ENCODE measurements at regions not wholly inside any gene's neighbourhood (a gene's known extent, or its start where the extent isn't known, plus 50 kb on each side); places are given as distances from the start of the nearest gene placed in this dataset.

GRCh38 chr4:184897895-184898294, 72.1 kb upstream of the ACSL1 start:
- no peaks in the 10 kb centered on the region for H3K27me3 ChIP-seq (ENCODE audit: control insufficient read depth, insufficient read depth, low read length)
- no peak overlapping the region for H3K4me3 Mint-ChIP-seq
- H3K36me3 Mint-ChIP-seq: no peaks in the 10 kb centered on the region
- ATAC-seq (no peak), DNase-seq (no peak)
- no peak for TF ChIP-seq CTCF (IDR thresholded peaks at IDR 0.05)
- 67% methylated on average over 7 of the region's 7 CpGs for WGBS (ENCODE audit: insufficient coverage)
- no peak overlapping the region for H3K27ac ChIP-seq (ENCODE audit: low read length)
- H3K4me1 Mint-ChIP-seq: no peaks in the 10 kb centered on the region
- intact Hi-C loops (cut with micrococcal nuclease): no loop called here
- no peaks in the 10 kb centered on the region for H3K9me3 ChIP-seq (ENCODE audit: control insufficient read depth, insufficient read depth, low read length)
- no peaks in the 10 kb centered on the region for H3K36me3 ChIP-seq (ENCODE audit: control insufficient read depth, insufficient read depth, low read length)
- no peaks in the 10 kb centered on the region for H3K9me3 Mint-ChIP-seq
- H3K27me3 Mint-ChIP-seq (ENCODE audit: low read depth in 2 of 2): peaks cover 22 to 23% of the 10 kb centered on the region in 2 donors
- no peak overlapping the region for H3K4me3 ChIP-seq (ENCODE audit: low read length)
- H3K4me1 ChIP-seq (ENCODE audit: control insufficient read depth, insufficient read depth, low read length): peaks cover 9% of the 10 kb centered on the region
- no peak overlapping the region for H3K27ac Mint-ChIP-seq

GRCh38 chr4:184898793-184899192, 73.0 kb upstream of the ACSL1 start:
- WGBS (ENCODE audit: insufficient coverage): 91% methylated on average over 5 of the region's 5 CpGs
- ATAC-seq (no peak), DNase-seq (no peak)
- H3K4me1 Mint-ChIP-seq: no peaks in the 10 kb centered on the region
- no peaks in the 10 kb centered on the region for H3K36me3 Mint-ChIP-seq
- no peaks in the 10 kb centered on the region for H3K36me3 ChIP-seq (ENCODE audit: control insufficient read depth, insufficient read depth, low read length)
- no peak for TF ChIP-seq CTCF (IDR thresholded peaks at IDR 0.05)
- H3K27ac ChIP-seq (ENCODE audit: low read length): no peak overlapping the region
- H3K27ac Mint-ChIP-seq: no peak overlapping the region
- H3K4me3 Mint-ChIP-seq: no peak overlapping the region
- no peak overlapping the region for H3K4me3 ChIP-seq (ENCODE audit: low read length)
- H3K4me1 ChIP-seq (ENCODE audit: control insufficient read depth, insufficient read depth, low read length): peaks cover 9% of the 10 kb centered on the region
- peaks cover 16 to 21% of the 10 kb centered on the region in 2 donors for H3K27me3 Mint-ChIP-seq (ENCODE audit: low read depth in 2 of 2)
- H3K9me3 ChIP-seq (ENCODE audit: control insufficient read depth, insufficient read depth, low read length): no peaks in the 10 kb centered on the region
- intact Hi-C loops (cut with micrococcal nuclease): no loop called here
- H3K9me3 Mint-ChIP-seq: no peaks in the 10 kb centered on the region
- no peaks in the 10 kb centered on the region for H3K27me3 ChIP-seq (ENCODE audit: control insufficient read depth, insufficient read depth, low read length)

- Histone ChIP-seq H3K27ac (ENCODE audit: low read length) (no peak overlapping the region), H3K36me3 (ENCODE audit: control insufficient read depth, insufficient read depth, low read length) (no peaks in the 10 kb centered on the region), H3K4me3 (ENCODE audit: low read length) (no peak overlapping the region), H3K9me3 (ENCODE audit: control insufficient read depth, insufficient read depth, low read length) (no peaks in the 10 kb centered on the region), H3K27me3 (ENCODE audit: control insufficient read depth, insufficient read depth, low read length) (no peaks in the 10 kb centered on the region), H3K4me1 (ENCODE audit: control insufficient read depth, insufficient read depth, low read length) (peaks cover 9% of the 10 kb centered on the region)
- ATAC-seq: no peak
- no peaks in the 10 kb centered on the region for H3K9me3 Mint-ChIP-seq
- TF ChIP-seq CTCF (IDR thresholded peaks at IDR 0.05): no peak
- intact Hi-C loops (cut with micrococcal nuclease): no loop called here
- no peak for DNase-seq
- 80% methylated on average over 9 of the region's 9 CpGs for WGBS (ENCODE audit: insufficient coverage)
- no peak overlapping the region for H3K4me3 Mint-ChIP-seq
- peaks cover 9 to 17% of the 10 kb centered on the region in 2 donors for H3K27me3 Mint-ChIP-seq (ENCODE audit: low read depth in 2 of 2)
- H3K4me1 Mint-ChIP-seq: no peaks in the 10 kb centered on the region
- no peak overlapping the region for H3K27ac Mint-ChIP-seq
- H3K36me3 Mint-ChIP-seq: no peaks in the 10 kb centered on the region
Measured at GRCh38 chr4:184899261-184900134, 73.7 kb upstream of the ACSL1 start.

GRCh38 chr4:184900184-184900583, 74.4 kb upstream of the ACSL1 start:
- Mint-ChIP-seq H3K4me1 (no peaks in the 10 kb centered on the region), H3K36me3 (no peaks in the 10 kb centered on the region), H3K4me3 (no peak overlapping the region), H3K27ac (no peak overlapping the region), H3K9me3 (no peaks in the 10 kb centered on the region), H3K27me3 (ENCODE audit: low read depth in 2 of 2) (peaks cover 5 to 15% of the 10 kb centered on the region in 2 donors)
- intact Hi-C loops (cut with micrococcal nuclease): no loop called here
- H3K27me3 ChIP-seq (ENCODE audit: control insufficient read depth, insufficient read depth, low read length): no peaks in the 10 kb centered on the region
- no peaks in the 10 kb centered on the region for H3K9me3 ChIP-seq (ENCODE audit: control insufficient read depth, insufficient read depth, low read length)
- no peak overlapping the region for H3K4me3 ChIP-seq (ENCODE audit: low read length)
- H3K36me3 ChIP-seq (ENCODE audit: control insufficient read depth, insufficient read depth, low read length): no peaks in the 10 kb centered on the region
- ATAC-seq: no peak
- no peak for TF ChIP-seq CTCF (IDR thresholded peaks at IDR 0.05)
- WGBS (ENCODE audit: insufficient coverage): 91% methylated on average over 6 of the region's 6 CpGs
- peaks cover 9% of the 10 kb centered on the region for H3K4me1 ChIP-seq (ENCODE audit: control insufficient read depth, insufficient read depth, low read length)
- H3K27ac ChIP-seq (ENCODE audit: low read length): no peak overlapping the region
- DNase-seq: no peak
